Left renal cortex interstitium (tissue), 4 donors: ENCODE measurements at regions not wholly inside any gene's neighbourhood (a gene's known extent, or its start where the extent isn't known, plus 50 kb on each side); places are given as distances from the start of the nearest gene placed in this dataset.
A peak's percentile ranks its signal among the peaks of the same experiment; 100 is the strongest.
"Not testable (repeated sequence)": the region's sequence is repeated elsewhere in the genome, so short reads cannot be mapped to it uniquely, and the experiment has no call there.

Source experiments
- DNase-seq, 4 donors: peaks; one replicate each; pipeline ENCODE4 v3.0.0-alpha.2; 2013; ENCODE audit warnings: low read depth in 4 of 4, low spot score in 2 of 4, missing footprints in 1 of 4

GRCh38 chr13:79936368-79937136, 404.4 kb downstream of the SPRY2 start:
- no peak for DNase-seq

GRCh38 chr13:79935121-79935520, 405.8 kb downstream of the SPRY2 start:
- DNase-seq, result no peak

- no peak for DNase-seq
Observed at GRCh38 chr13:79933389-79933788, 407.5 kb downstream of the SPRY2 start.

GRCh38 chr13:79932556-79932955, 408.4 kb downstream of the SPRY2 start:
- DNase-seq, result no peak

- not testable (repeated sequence) for DNase-seq
Observed at GRCh38 chr13:79923973-79924556, 416.9 kb downstream of the SPRY2 start.

- no peak for DNase-seq
Observed at GRCh38 chr13:79919091-79919490, 421.8 kb downstream of the SPRY2 start.

GRCh38 chr13:79918620-79919019, 422.3 kb downstream of the SPRY2 start:
- no peak for DNase-seq

- DNase-seq, result no peak
Observed at GRCh38 chr13:79917628-79918027, 423.3 kb downstream of the SPRY2 start.

GRCh38 chr13:79915114-79915811, 425.7 kb downstream of the SPRY2 start:
- no peak for DNase-seq

- no peak for DNase-seq
Observed at GRCh38 chr13:79913141-79913827, 427.6 kb downstream of the SPRY2 start.

GRCh38 chr13:79912403-79912802, 428.5 kb downstream of the SPRY2 start:
- DNase-seq, result no peak

GRCh38 chr13:79910875-79911540, 429.9 kb downstream of the SPRY2 start:
- DNase-seq, result no peak

GRCh38 chr13:79909644-79910043, 428.7 kb downstream of the NDFIP2 start:
- DNase-seq, result peak; percentile 22 to 69 (median 62)

GRCh38 chr13:79908381-79908780, 427.4 kb downstream of the NDFIP2 start:
- no peak for DNase-seq

GRCh38 chr13:79907527-79907926, 426.6 kb downstream of the NDFIP2 start:
- no peak for DNase-seq

- no peak for DNase-seq
Observed at GRCh38 chr13:79906345-79906744, 425.4 kb downstream of the NDFIP2 start.

GRCh38 chr13:79905018-79905417, 424.1 kb downstream of the NDFIP2 start:
- DNase-seq, result no peak

GRCh38 chr13:79904581-79904980, 423.6 kb downstream of the NDFIP2 start:
- DNase-seq, result no peak

GRCh38 chr13:79901336-79901735, 420.4 kb downstream of the NDFIP2 start:
- DNase-seq, result no peak

- DNase-seq, result no peak
Observed at GRCh38 chr13:79900356-79900755, 419.4 kb downstream of the NDFIP2 start.

GRCh38 chr13:79898996-79899395, 418.0 kb downstream of the NDFIP2 start:
- no peak for DNase-seq
